ENCODE measurements at regions not wholly inside any gene's neighbourhood (a gene's known extent, or its start where the extent isn't known, plus 50 kb on each side); places are given as distances from the start of the nearest gene placed in this dataset.

- Histone ChIP-seq H3K36me3 (ENCODE audit: control insufficient read depth in 2 of 2, extremely low read depth in 1 of 2, insufficient read depth in 2 of 2, low read length in 2 of 2) (no peaks in the 10 kb centered on the region), H3K4me2 (ENCODE audit: control insufficient read depth, extremely low read depth, insufficient read depth, low read depth, low read length) (no peak overlapping the region), H4K20me1 (ENCODE audit: control insufficient read depth, extremely low read depth, insufficient read depth, low read length) (no peaks in the 10 kb centered on the region), H3K9me1 (ENCODE audit: control insufficient read depth, extremely low read depth, insufficient read depth, low read length) (no peaks in the 10 kb centered on the region), H2AFZ (ENCODE audit: control insufficient read depth, low read length) (no peak overlapping the region), H3K4me1 (ENCODE audit: control insufficient read depth, extremely low read depth, insufficient read depth, low read length) (no peaks in the 10 kb centered on the region), H3K9ac (ENCODE audit: control insufficient read depth, extremely low read depth, insufficient read depth, low read length) (no peak overlapping the region), H3K9me3 (ENCODE audit: control insufficient read depth, low read depth, low read length) (no peaks in the 10 kb centered on the region), H3K27me3 (ENCODE audit: control insufficient read depth, extremely low read depth, insufficient read depth, low read length) (no peaks in the 10 kb centered on the region), H3K27ac (ENCODE audit: control insufficient read depth, insufficient read depth, low read length) (no peak overlapping the region), H3K4me3 (ENCODE audit: control insufficient read depth in 2 of 3, extremely low read depth in 1 of 3, insufficient read depth in 2 of 3, low read depth in 1 of 3, low read length in 3 of 3) (no peak overlapping the region), H3K79me2 (ENCODE audit: control insufficient read depth, insufficient read depth, low read length) (no peaks in the 10 kb centered on the region)
- FAIRE-seq (no peak), DNase-seq (ENCODE audit: low read depth, low spot score) (no peak)
- TF ChIP-seq EZH2 (IDR thresholded peaks at IDR 0.05; ENCODE audit: low read length) (no peak), CTCF (optimal IDR thresholded peaks at IDR 0.05 in 1 of 3, IDR thresholded peaks at IDR 0.05 in 1 of 3, conservative IDR thresholded peaks at IDR 0.05 in 1 of 3; ENCODE audit: extremely low read depth in 1 of 3, insufficient read depth in 2 of 3, low read length in 3 of 3) (no peak)
- dilution Hi-C loops (cut with MboI; ENCODE audit: extremely low pct_ligation_motif_present, low sequenced_read_pairs): no loop called here
These were observed 768.9 kb downstream of the TAF11L14 start for GRCh38 chr5:18403141-18403540.

DNA sequence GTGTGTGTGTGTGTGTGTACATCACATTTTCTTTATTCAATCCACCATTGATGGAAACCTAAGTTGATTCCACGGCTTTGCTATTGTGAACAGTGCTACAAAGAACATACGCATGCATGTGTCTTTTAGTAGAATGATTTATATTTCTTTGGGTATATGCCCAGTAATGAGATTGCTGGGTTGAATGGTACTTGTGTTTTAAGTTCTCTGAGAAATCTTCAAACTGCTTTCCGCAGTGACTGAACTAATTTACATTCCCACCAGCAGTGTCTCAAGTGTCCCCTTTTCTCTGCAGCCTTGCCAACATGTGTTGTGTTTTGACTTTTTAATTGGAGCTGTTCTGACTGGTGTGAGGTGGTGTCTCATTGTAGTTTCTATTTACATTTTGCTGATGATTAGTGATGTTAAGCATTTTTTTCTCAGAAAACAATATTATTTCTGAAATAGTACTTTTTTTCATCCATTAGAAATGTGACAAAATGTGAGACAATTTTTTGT lies 769.7 kb downstream of the TAF11L14 start:
- Histone ChIP-seq H3K4me1 (ENCODE audit: control insufficient read depth, extremely low read depth, insufficient read depth, low read length) (no peaks in the 10 kb centered on the region), H3K27ac (ENCODE audit: control insufficient read depth, insufficient read depth, low read length) (no peak overlapping the region), H4K20me1 (ENCODE audit: control insufficient read depth, extremely low read depth, insufficient read depth, low read length) (no peaks in the 10 kb centered on the region), H3K9me3 (ENCODE audit: control insufficient read depth, low read depth, low read length) (no peaks in the 10 kb centered on the region), H3K27me3 (ENCODE audit: control insufficient read depth, extremely low read depth, insufficient read depth, low read length) (no peaks in the 10 kb centered on the region), H3K4me3 (ENCODE audit: control insufficient read depth in 2 of 3, extremely low read depth in 1 of 3, insufficient read depth in 2 of 3, low read depth in 1 of 3, low read length in 3 of 3) (no peak overlapping the region), H3K79me2 (ENCODE audit: control insufficient read depth, insufficient read depth, low read length) (no peaks in the 10 kb centered on the region), H3K36me3 (ENCODE audit: control insufficient read depth in 2 of 2, extremely low read depth in 1 of 2, insufficient read depth in 2 of 2, low read length in 2 of 2) (no peaks in the 10 kb centered on the region), H3K9ac (ENCODE audit: control insufficient read depth, extremely low read depth, insufficient read depth, low read length) (no peak overlapping the region), H3K9me1 (ENCODE audit: control insufficient read depth, extremely low read depth, insufficient read depth, low read length) (no peaks in the 10 kb centered on the region), H3K4me2 (ENCODE audit: control insufficient read depth, extremely low read depth, insufficient read depth, low read depth, low read length) (no peak overlapping the region), H2AFZ (ENCODE audit: control insufficient read depth, low read length) (no peak overlapping the region)
- dilution Hi-C loops (cut with MboI; ENCODE audit: extremely low pct_ligation_motif_present, low sequenced_read_pairs): no loop called here
- no peak for TF ChIP-seq EZH2 (IDR thresholded peaks at IDR 0.05; ENCODE audit: low read length)
- no peak for TF ChIP-seq CTCF (optimal IDR thresholded peaks at IDR 0.05 in 1 of 3, IDR thresholded peaks at IDR 0.05 in 1 of 3, conservative IDR thresholded peaks at IDR 0.05 in 1 of 3; ENCODE audit: extremely low read depth in 1 of 3, insufficient read depth in 2 of 3, low read length in 3 of 3)
- DNase-seq (ENCODE audit: low read depth, low spot score) (no peak), FAIRE-seq (no peak)
